Keratinocyte (primary cell): ENCODE measurements at regions not wholly inside any gene's neighbourhood (a gene's known extent, or its start where the extent isn't known, plus 50 kb on each side); places are given as distances from the start of the nearest gene placed in this dataset.

Source experiments
- DNase-seq: peaks from one replicate; pipeline ENCODE4 v3.0.0-alpha.2; 2011; ENCODE audit warnings: low read depth, missing footprints, low spot score
- FAIRE-seq: peaks from 2 replicates; lab custom pipeline; 2011; peaks lifted over from hg19 to GRCh38; lab: Jason Lieb, UNC
- H2AFZ ChIP-seq: 2 replicates; pipeline ENCODE4 v1.6.0; 2012; ENCODE audit warnings: low read length, control low read depth, inconsistent platforms; ENCODE audit not compliant: control insufficient read depth
- H3K27ac ChIP-seq: 2 replicates; pipeline ENCODE4 v1.5.1; 2011; ENCODE audit warnings: low read length; ENCODE audit not compliant: control insufficient read depth, insufficient read depth
- H3K27me3 ChIP-seq: 3 replicates; pipeline ENCODE4 v1.6.0; 2011; ENCODE audit warnings: low read length; ENCODE audit not compliant: control insufficient read depth, insufficient read depth; ENCODE audit errors: extremely low read depth
- H3K36me3 ChIP-seq, 2 experiments: 2 replicates in 1 of 2; 3 replicates in 1 of 2; pipeline ENCODE4 v1.5.1; 2011; ENCODE audit warnings: low read length in 2 of 2, mild to moderate bottlenecking in 1 of 2; ENCODE audit not compliant: control insufficient read depth in 2 of 2, insufficient read depth in 2 of 2; ENCODE audit errors: extremely low read depth in 1 of 2
- H3K4me1 ChIP-seq: 3 replicates; pipeline ENCODE4 v1.5.1; 2011; ENCODE audit warnings: low read length; ENCODE audit not compliant: control insufficient read depth, insufficient read depth; ENCODE audit errors: extremely low read depth
- H3K4me2 ChIP-seq: 3 replicates; pipeline ENCODE4 v1.6.0; 2011; ENCODE audit warnings: low read depth, low read length; ENCODE audit not compliant: control insufficient read depth, insufficient read depth; ENCODE audit errors: extremely low read depth
- H3K4me3 ChIP-seq, 3 experiments: fragments of 200-600 bp in 1 of 3; sonication (generic) in 1 of 3; 2 replicates in 2 of 3; 3 replicates in 1 of 3; pipeline ENCODE4 v1.5.1; 2011 to 2016; ENCODE audit warnings: low read length in 3 of 3, mild to moderate bottlenecking in 3 of 3, control low read depth in 2 of 3, inconsistent platforms in 1 of 3, low read depth in 1 of 3, mixed read lengths in 1 of 3, mixed run types in 1 of 3, moderate library complexity in 1 of 3; ENCODE audit not compliant: control insufficient read depth in 2 of 3, insufficient read depth in 2 of 3; ENCODE audit errors: extremely low read depth in 1 of 3
- H3K79me2 ChIP-seq: 2 replicates; pipeline ENCODE4 v1.6.0; 2012; ENCODE audit warnings: low read length; ENCODE audit not compliant: control insufficient read depth, insufficient read depth
- H3K9ac ChIP-seq: 3 replicates; pipeline ENCODE4 v1.6.0; 2011; ENCODE audit warnings: low read length; ENCODE audit not compliant: control insufficient read depth, insufficient read depth; ENCODE audit errors: extremely low read depth
- H3K9me1 ChIP-seq: 3 replicates; pipeline ENCODE4 v1.6.0; 2011; ENCODE audit warnings: low read length; ENCODE audit not compliant: control insufficient read depth, insufficient read depth; ENCODE audit errors: extremely low read depth
- H3K9me3 ChIP-seq: 2 replicates; pipeline ENCODE4 v1.5.1; 2012; ENCODE audit warnings: low read depth, low read length; ENCODE audit not compliant: control insufficient read depth
- H4K20me1 ChIP-seq: 3 replicates; pipeline ENCODE4 v1.6.0; 2011; ENCODE audit warnings: low read length; ENCODE audit not compliant: control insufficient read depth, insufficient read depth; ENCODE audit errors: extremely low read depth
- CTCF ChIP-seq, 3 experiments: IDR thresholded peaks in 1 of 3; conservative IDR thresholded peaks in 1 of 3; optimal IDR thresholded peaks in 1 of 3; 2 replicates in 2 of 3; 3 replicates in 1 of 3; pipeline versions ENCODE3 to v1.5.1; 2011; ENCODE audit warnings: low read length in 3 of 3, mild to moderate bottlenecking in 3 of 3, moderate library complexity in 2 of 3, control low read depth in 1 of 3, inconsistent platforms in 1 of 3; ENCODE audit not compliant: insufficient read depth in 2 of 3; ENCODE audit errors: extremely low read depth in 1 of 3
- EZH2 ChIP-seq: IDR thresholded peaks from one replicate; pipeline ENCODE4 v1.6.1; 2012; ENCODE audit warnings: inconsistent platforms, mild to moderate bottlenecking, low read length, moderate library complexity
- dilution Hi-C: fragments of 300-500 bp; cut with MboI; formaldehyde crosslinking; loops from one replicate; pipeline ENCODE4 v1.7.0; 2020; ENCODE audit warnings: low sequenced_read_pairs; ENCODE audit not compliant: extremely low pct_ligation_motif_present

- dilution Hi-C loops, result no loop called here
Measured at GRCh38 chr1:186518822-186519381, 58.0 kb upstream of the PDC start.

GRCh38 chr1:186518395-186518794, 57.5 kb upstream of the PDC start:
- H3K9me1 ChIP-seq, result no peaks in the 10 kb centered on the region
- no peak for TF ChIP-seq CTCF (optimal IDR thresholded peaks at IDR 0.05 in 1 of 3, IDR thresholded peaks at IDR 0.05 in 1 of 3, conservative IDR thresholded peaks at IDR 0.05 in 1 of 3; ENCODE audit: extremely low read depth in 1 of 3, insufficient read depth in 2 of 3, low read length in 3 of 3)
- TF ChIP-seq EZH2, result no peak
- no peak for DNase-seq
- FAIRE-seq, result no peak
- dilution Hi-C loops, result no loop called here
- H3K79me2 ChIP-seq, result no peaks in the 10 kb centered on the region
- H3K27me3 ChIP-seq, result no peaks in the 10 kb centered on the region
- no peak overlapping the region for H3K4me2 ChIP-seq
- H4K20me1 ChIP-seq, result no peaks in the 10 kb centered on the region
- H3K36me3 ChIP-seq, result no peaks in the 10 kb centered on the region
- H2AFZ ChIP-seq, result no peak overlapping the region
- H3K4me1 ChIP-seq, result no peaks in the 10 kb centered on the region
- H3K4me3 ChIP-seq, result no peak overlapping the region
- H3K27ac ChIP-seq, result no peak overlapping the region
- H3K9ac ChIP-seq, result no peak overlapping the region
- no peaks in the 10 kb centered on the region for H3K9me3 ChIP-seq

More at GRCh38 chr1:186518822-186519381, 58.0 kb upstream of the PDC start:
- no peak for DNase-seq
- Histone ChIP-seq H3K27me3 (no peaks in the 10 kb centered on the region), H4K20me1 (no peaks in the 10 kb centered on the region), H3K4me1 (no peaks in the 10 kb centered on the region), H3K79me2 (no peaks in the 10 kb centered on the region), H2AFZ (no peak overlapping the region), H3K4me2 (no peak overlapping the region), H3K9ac (no peak overlapping the region), H3K27ac (no peak overlapping the region), H3K4me3 (no peak overlapping the region), H3K9me1 (no peaks in the 10 kb centered on the region), H3K9me3 (no peaks in the 10 kb centered on the region), H3K36me3 (no peaks in the 10 kb centered on the region)
- no peak for FAIRE-seq
- TF ChIP-seq CTCF (optimal IDR thresholded peaks at IDR 0.05 in 1 of 3, IDR thresholded peaks at IDR 0.05 in 1 of 3, conservative IDR thresholded peaks at IDR 0.05 in 1 of 3; ENCODE audit: extremely low read depth in 1 of 3, insufficient read depth in 2 of 3, low read length in 3 of 3), result no peak
- no peak for TF ChIP-seq EZH2
